ENCODE measurements at regions not wholly inside any gene's neighbourhood (a gene's known extent, or its start where the extent isn't known, plus 50 kb on each side); places are given as distances from the start of the nearest gene placed in this dataset.

- TF ChIP-seq SAP30 (IDR thresholded peaks at IDR 0.05; ENCODE audit: insufficient read depth, insufficient replicate concordance, low read length) (no peak), ATF3 (IDR thresholded peaks at IDR 0.05; ENCODE audit: insufficient read depth, low read depth, low read length) (no peak), TEAD4 (IDR thresholded peaks at IDR 0.05; ENCODE audit: low read depth, low read length) (no peak)
These were observed 247.7 kb downstream of the OLFM4 start (continued) for GRCh38 chr13:53276265-53276664.
